HG03565 (cell line): ENCODE measurements at regions not wholly inside any gene's neighbourhood (a gene's known extent, or its start where the extent isn't known, plus 50 kb on each side); places are given as distances from the start of the nearest gene placed in this dataset.

Experiments
- ATAC-seq: cut with Tn5 transposase; IDR thresholded peaks from one replicate; pipeline ENCODE4 v1.9.1; 2021; ENCODE audit warnings: mild to moderate bottlenecking, moderate library complexity; ENCODE audit not compliant: unreplicated experiment

DNA sequence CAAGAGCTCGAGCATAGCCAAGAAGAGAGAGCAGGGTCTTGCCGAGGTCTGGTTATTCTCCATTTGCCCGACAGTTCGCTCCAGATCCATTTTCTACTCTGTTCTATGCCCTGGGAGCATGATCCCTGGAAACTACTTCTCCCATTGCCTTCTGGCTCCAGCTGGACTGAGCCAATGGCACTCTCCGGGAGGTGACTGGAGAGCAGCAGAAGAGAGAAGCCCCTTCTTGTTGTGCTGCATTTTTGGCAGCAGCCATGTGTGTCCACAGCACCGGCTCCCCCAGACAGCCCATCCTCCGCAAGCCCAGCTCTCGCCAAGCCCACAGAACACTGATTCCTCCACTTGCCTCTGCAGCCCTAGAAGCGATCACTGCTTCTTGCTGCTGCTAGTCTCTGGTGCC lies 345.5 kb downstream of the TNS1 start:
- no peak for ATAC-seq

DNA sequence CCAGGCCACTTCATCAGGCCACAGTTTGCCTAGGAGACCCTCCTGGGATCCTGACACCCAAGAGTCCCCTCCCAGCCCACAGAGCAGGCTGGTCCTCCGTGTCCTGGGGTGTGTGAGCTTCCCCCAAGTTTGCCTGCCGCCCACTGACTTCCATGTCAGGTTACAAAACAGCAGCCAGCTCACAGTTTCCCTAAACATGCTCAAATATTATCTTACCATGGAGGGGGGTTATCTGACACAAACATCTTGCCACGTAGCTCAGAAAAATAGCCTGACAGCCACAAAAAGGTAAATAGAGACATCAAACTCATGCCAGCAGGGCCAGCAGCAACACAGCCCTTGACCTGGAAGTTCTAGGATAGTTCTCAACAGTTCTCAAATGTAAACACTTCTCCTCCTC lies 346.5 kb downstream of the TNS1 start:
- no peak for ATAC-seq

DNA sequence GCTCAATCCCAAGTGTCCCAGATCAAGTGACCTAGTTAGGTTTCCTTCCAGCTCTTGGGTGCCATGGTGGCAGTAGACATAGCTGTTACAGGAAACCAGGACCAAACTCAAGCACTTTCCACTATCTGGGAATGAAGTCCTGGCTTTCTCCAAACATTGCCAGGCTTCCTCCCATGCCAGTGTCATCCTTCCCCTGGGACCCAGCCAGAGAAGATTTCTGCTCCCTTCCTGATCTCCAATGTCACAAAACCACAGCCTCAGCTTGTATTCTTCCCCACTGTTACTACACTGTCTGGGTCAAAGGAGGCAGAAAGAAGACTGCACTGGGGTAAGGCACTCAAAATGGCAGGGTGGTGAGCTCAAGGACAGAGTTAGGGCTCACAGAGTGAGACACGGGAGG lies 347.1 kb downstream of the TNS1 start:
- ATAC-seq: no peak

DNA sequence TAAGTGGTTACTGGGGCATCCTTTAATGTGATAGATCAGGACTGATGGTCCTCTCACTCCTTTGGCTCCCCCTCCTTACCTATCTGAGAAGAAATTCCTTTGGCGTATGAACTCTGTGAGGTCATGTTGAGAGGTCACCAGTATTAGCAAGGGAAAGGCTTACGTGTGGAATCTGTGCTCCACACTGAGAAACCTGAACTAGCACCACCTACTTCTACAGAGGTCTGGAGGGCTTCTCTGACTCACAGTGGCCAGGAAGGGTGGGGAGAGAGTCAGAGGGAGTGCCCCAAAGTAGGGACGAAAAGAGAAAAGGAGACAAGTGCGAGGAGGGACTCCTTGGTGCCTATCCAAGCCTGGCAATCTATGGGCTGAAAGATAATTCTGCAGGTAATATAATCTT lies 348.6 kb downstream of the TNS1 start:
- no peak for ATAC-seq

DNA sequence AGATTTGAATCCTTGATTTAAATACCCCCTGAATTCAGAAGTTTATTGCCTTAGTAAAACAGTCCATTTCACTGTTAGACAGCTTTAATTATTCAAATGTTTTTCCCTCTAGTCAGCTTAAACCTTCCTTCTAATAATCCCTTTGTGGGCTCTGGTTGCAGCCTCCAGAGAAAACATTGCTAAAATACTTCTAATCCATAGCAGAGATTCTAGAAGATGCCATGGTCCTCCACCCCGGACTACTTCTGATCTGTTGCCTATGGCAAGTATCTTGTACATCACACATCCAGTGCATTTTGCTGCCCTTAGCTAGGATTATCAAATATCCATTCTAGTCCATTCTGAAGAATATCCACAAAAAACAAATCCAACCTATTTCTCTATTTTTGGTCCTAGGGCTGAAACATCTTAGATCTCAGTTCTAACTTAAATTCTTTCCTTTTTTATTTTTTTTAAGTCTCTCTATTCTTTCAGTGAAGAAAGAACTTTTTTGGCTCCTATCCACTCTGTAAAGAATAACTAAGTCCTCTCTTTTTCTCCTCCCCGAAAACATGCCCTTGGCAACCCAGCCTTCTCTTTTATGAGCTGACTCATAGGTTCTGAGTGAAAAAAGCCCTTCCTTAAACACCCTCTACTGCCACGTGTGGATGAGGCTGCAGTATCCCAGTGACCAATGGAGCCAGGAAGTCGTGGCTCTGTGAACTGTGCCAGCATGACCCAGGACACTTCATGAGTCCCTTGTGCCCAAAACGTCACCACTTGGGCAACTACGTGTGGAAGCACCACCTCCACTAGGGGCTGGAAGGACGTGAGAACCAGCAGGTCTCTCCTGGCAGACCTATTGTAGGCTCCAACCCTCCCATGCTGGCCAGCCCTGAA lies 349.8 kb downstream of the TNS1 start:
- no peak for ATAC-seq

DNA sequence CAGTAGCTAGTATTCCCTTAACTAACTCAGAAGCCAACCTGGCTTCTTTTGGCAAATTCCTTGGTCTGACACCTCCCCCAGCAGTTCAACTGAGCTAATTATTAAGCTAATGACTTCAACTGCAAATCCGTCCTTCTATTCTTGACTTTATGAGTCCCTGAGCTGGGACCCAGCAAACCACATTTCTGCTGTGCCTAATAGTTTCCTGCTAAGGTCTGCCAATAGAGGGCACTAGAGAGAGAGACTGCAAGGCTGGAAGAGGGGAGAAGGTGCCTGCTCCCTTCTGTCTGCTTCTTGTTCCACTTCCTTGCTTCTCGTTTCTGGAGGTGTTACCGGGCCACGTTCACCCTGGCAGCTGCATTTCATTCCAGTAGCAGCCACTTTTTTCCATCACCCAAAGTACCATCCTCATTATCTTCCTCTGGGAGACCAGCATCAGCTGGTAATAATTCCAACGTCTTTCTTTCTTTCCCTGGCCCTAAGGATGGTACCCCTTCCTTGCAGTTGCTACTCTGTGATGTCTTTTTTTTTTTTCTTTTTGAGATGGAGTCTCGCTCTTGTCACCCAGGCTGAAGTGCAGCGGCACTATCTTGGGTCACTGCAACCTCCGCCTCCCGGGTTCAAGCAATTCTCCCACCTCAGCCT lies 352.0 kb downstream of the TNS1 start:
- no peak for ATAC-seq

DNA sequence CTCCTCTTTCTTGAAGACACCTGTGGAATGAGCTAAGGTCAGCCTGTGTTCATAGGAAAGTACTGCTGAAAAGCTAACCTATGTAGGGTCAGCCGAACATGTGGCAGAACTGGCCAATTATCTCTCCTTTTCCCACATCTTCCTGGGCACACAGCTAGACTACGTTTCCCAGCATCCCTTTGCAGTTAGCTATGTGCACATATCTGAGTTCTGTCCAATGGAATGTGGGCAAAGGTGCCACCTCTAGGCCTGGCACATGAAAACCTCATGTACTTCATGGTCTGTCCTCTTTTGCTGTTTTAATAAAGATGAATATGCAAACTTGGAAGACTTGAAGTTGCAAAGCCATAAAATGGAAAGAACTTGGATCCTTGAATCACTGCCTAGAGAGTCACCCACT lies 352.6 kb downstream of the TNS1 start:
- ATAC-seq: no peak

DNA sequence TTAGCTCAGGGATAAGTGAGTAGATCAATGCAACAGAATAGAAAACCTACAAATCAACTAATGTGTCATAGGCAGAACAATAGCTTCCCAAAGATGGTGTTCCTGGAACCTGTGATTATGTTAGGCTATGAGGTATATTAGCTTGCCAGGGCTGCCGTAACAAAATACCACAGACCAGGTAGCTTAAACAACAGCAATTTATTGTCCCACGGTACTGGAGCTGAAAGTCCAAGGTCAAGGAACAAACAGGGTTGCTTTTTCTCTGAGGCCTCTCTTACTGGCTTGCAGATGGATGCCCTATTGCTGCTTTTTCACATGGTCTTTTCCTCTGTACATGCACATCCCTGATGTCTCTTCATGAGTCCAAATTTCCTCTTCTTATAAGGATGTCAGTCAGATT lies 354.9 kb downstream of the TNS1 start:
- no peak for ATAC-seq

DNA sequence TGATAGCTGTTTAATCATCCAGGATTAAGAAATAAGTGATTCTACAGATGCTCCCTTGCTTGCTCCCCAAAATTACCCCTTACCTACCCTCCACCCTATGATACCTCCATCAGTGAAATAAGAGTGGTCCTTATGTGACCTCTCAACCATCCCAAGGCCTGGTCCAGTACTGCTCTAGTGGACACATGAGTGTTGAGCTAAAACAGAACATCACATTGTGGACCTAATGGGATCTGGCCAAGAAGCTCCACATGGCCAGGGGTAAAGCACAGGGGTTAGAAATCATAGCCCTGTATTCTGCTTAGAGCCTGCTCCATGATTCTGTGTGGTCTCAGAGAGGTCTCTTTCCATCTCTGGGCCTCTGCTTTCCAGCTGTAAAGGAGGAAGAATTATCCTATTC lies 355.6 kb downstream of the TNS1 start:
- ATAC-seq: no peak

DNA sequence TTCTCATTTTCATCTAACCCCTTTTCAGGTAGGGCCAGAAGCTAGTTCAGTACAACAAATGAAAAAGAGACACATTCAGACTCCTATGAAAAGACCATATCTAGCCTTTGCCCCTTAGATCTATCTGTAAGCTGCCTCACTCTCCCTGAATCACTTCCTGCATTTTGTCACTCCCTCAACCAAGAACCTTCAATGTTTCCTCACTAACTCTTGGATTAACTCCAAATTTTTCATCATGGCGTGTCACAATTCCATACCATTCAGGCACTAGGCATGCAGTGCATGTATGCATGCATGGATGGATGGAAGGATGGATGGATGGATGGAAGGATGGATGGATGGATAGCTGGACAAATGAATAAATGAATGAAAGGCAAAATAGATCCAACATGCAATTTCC lies 356.9 kb downstream of the TNS1 start:
- ATAC-seq: no peak

DNA sequence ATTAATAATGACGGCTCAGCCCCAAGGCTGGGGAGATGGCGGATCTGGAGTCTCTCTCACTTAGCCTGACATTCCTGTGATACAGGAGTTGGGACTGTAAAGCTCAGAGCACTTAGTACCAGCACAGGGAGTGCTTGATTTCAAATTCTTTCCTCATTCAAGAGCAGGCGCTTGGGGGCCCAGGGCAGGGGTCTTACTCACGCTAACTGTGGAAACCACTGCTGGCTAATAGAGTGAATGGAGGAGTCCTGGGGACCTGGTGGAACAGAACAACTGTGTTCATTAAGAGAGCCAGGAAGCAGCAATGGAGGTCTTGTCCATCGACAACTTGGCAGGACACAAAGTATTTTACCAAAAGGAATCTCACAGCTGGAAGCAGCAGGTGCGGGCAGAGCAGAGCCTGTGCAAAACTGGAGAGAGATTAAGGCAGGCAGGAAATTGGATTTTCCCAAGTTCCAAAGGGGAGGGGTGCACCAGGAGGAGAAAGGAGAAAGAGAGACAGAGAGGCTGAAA lies 358.9 kb downstream of the TNS1 start:
- ATAC-seq: no peak

DNA sequence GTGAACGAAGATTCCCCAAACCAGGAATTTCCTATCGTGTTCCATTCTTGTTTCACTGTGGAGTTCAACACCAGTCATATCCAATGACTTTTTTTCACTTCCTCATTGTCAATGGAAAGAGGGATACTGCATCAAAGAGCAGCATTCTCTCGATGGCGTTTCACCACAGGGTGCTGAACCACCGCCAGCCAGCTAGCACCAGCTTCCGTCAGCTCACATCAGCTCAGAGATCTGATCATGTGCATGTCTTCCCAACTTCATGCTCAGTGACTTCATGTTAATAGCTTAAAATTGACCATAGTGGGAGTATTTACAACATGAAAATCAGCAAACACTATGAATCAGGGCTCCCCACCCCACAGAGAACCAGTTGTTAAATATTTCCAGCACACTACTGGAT lies 359.9 kb downstream of the TNS1 start:
- no peak for ATAC-seq

DNA sequence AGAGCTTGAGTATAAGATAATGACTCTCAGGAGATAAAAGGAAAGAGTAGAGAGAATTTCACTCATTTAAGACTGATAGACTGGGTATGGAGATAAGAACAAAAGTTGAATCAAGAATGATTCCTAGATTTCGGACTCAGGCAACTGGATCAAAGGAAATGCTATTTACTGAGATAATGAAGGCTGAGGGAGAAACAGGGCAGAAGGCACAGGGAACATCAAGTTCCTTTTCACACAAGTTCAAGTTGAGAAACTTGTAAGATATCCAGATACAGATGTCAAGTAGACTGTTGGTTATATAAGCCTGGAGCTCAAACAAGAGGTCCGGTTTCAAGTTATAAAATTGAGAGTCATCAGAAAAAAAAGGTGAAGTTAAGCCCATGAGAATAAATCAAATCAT lies 360.8 kb downstream of the TNS1 start:
- no peak for ATAC-seq

DNA sequence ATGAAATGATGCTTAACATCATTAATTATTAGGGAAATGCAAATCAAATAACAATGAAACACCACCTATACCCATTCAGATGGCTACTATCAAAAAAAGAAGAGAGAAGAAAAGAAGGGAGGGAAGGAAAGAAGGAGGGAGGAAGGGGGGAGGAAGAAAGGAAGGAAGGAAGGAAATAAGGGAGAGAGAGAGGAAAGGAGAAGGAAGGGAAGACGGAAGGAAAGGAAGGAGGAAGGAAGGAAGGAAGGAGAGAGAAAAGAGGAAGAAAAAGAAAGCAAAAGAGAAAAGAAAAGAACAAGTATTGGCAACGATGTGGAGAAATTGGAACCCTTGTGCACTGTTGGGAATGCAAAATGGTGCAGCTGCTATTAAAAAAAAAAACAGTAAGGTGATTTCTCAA lies 363.3 kb downstream of the TNS1 start:
- no peak for ATAC-seq

DNA sequence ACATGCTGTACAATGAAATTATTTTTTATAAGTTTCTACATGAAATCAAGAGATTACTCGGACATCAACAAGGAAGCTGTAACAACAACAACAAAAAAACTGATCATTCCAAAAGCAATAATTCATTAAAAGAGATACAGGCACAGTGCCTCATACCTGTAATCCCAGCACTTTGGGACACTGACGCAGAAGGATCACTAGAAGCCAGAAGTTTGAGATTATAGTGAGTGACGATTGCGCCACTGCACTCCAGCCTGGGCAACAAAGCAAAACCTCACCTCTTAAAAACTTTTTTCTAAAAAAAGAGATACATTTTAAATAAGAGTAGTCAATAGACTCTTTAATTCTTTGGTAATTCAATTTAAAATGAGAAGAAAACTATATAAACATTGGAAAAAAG lies 364.3 kb downstream of the TNS1 start:
- ATAC-seq: no peak

DNA sequence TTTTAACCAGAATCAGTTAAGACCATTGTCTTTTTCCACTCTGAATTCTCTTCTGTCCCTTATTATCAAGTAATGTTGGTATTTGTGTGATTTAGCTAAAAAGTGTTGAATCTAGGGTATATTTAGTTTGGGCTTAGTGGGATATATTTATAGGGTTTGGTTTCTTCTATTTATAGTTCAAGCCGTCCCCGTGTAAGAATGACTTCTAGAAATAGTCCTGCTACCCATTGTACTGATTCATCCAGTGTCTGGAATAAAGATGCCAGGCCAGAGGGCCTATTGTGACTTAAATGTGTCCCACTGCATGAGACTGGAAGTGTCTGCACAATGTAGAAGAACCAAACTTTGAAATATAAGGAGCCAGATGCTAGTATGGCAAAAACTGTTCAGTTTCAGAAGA lies 364.8 kb downstream of the TNS1 start:
- ATAC-seq: no peak

DNA sequence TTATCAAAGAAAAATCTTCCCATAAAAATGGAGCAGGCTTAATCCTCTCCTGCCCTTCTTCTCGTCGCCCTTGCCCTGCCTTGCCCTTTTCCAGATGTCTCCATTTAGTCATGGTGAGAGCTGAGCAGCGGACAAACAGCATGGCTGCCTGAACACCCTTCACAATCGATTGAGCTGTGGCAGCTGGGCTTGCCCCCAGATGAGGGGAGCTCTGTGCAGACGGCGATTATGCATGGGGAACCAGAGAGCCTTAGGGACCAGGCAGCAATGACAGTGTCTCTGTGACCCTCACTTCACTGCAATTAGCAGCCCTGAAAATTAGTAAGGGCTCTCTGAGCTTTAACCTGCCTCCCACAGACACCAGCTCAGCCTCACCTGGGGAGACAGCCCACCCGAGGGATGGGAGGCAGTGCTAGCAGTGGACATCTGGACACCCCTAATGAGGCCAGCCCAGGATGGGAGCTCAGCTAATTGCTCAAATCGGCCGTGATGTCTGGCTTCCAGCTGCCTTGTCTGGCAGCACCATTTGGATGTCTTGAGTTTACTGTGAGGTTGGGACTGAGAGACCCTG lies 365.7 kb downstream of the TNS1 start:
- no peak for ATAC-seq

DNA sequence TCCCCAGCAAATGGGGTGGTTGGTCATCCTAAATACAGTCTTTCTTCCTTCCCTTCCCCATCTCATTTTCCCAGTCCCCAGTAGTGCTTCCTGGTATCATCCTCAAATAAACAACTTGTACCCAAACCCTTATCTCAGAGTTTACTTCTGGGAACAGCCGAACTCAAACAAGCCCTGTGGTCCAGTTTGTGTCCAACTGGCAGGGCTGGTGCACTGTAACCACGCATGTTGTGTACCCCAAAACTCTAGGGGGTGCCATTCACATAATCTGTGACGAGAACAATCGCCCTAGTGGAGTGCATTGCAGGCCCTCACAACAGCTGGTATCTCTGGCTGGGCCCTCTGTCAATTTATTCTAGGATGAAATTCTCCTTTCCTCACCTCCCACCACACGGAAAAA lies 366.2 kb downstream of the TNS1 start:
- no peak for ATAC-seq

DNA sequence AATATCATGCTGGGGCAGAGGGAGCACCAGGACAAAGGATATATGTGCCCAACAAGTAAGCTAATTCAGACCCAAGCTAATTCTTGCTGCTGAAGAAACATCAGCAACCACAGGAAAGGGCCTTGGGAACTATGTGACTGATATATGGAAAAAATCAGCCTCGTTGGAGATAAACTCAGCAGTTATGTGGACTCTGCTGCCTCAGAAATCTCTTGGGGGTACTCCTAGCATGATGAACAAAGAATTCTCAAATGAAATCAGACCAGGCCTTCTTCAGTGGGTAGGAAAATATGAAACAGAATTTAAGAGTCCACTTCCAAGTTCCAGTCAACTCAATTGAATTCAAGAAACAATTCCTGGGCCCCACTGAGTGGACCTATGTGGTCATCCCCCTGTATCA lies 367.9 kb downstream of the TNS1 start:
- no peak for ATAC-seq

DNA sequence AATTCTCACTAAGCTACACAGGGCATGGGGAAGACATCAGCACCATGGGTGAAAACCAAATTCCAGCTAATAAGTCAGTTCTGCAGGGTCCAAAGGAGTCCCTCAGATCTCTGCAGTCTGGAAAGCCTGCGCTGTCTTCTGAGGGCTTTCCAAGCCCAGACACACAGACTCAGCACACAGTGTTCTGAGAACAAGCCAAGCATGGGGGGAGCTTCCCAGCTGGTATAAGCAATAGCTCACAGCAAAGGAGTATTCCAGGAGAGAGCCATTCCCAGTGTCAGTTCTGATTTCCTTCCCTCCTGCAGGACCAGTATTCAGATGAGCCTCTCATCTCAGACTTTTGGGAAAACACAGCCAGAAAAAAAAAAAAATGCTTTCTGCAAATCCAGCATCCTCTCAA lies 370.8 kb downstream of the TNS1 start:
- no peak for ATAC-seq

DNA sequence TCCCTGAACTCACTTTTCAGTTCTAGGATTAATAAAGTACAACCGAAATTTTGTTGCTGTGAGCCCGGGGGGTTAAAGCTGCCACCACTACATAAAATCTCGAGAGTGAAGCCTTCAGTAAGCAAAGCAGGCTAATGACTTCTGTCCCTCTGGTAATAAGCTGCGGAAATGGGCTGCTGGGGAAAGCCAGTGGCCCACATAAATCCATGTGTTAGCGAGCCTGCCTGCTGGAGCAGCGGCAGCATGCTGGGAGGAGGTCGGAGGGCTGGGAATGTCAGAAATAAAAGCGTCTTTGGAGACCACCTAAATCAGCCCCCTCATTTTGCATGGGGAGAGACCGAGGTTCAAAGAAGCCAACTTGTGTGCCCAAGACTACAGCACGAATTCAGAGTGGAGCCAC lies 371.7 kb downstream of the TNS1 start:
- no peak for ATAC-seq

DNA sequence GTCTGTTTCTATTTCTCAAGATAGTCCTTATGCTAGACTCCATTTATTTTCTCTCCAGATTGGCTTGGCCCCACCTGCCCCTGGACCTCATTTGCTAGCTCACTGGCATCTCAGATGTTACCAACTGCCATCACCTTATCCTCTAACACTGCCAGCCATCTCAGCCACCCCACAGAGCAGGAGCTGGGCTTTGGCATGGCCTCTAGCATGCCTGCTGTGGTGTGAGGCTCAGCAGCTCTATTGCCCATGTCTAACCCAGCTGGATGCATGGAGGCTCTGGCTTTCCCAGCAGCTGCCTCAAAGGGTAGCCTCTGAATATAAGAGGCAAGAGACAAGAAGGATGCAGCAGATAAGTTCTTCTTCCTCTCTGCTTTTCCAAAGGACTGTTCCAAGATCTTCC lies 373.4 kb downstream of the TNS1 start:
- no peak for ATAC-seq
